Esophagus muscularis mucosa (tissue), 4 donors: ENCODE measurements at regions not wholly inside any gene's neighbourhood (a gene's known extent, or its start where the extent isn't known, plus 50 kb on each side); places are given as distances from the start of the nearest gene placed in this dataset.

Source experiments
- CTCF ChIP-seq, 3 experiments: fragments of 200-600 bp in 2 of 3; fragments of 450-650 bp in 1 of 3; sonication (generic) in 2 of 3; IDR thresholded peaks; one replicate each; pipeline ENCODE4 v1.5.1; 2017 to 2019; ENCODE audit warnings: antibody characterized with exemption in 3 of 3, mild to moderate bottlenecking in 2 of 3, moderate library complexity in 1 of 3
- EP300 ChIP-seq: sonication (generic); formaldehyde crosslinking; IDR thresholded peaks from one replicate; pipeline ENCODE4 v1.6.1; 2017; ENCODE audit warnings: antibody characterized with exemption
- POLR2A ChIP-seq: fragments of 450-650 bp; IDR thresholded peaks from one replicate; pipeline ENCODE4 v1.6.1; 2017; ENCODE audit warnings: antibody characterized with exemption, moderate library complexity, mild to moderate bottlenecking, low read depth
- POLR2AphosphoS5 ChIP-seq, 2 donors: sonication (generic); formaldehyde crosslinking; IDR thresholded peaks; one replicate each; pipeline ENCODE4 v1.6.1; 2017; ENCODE audit warnings: antibody characterized with exemption in 2 of 2

GRCh38 chr11:22957786-22958185 lies 97.5 kb upstream of the CCDC179 start:
- TF ChIP-seq POLR2A = no peak
- no peak for TF ChIP-seq CTCF (IDR thresholded peaks at IDR 0.05)
- TF ChIP-seq EP300 = no peak
- TF ChIP-seq POLR2AphosphoS5 (IDR thresholded peaks at IDR 0.05) = no peak
